HG03060 (cell line): ENCODE measurements at regions not wholly inside any gene's neighbourhood (a gene's known extent, or its start where the extent isn't known, plus 50 kb on each side); places are given as distances from the start of the nearest gene placed in this dataset.
"Not testable (repeated sequence)": the region's sequence is repeated elsewhere in the genome, so short reads cannot be mapped to it uniquely, and the experiment has no call there.

Experiments used
- ATAC-seq: cut with Tn5 transposase; IDR thresholded peaks from one replicate; pipeline ENCODE4 v1.9.1; 2021; ENCODE audit warnings: low read depth, moderate number of reproducible peaks; ENCODE audit not compliant: unreplicated experiment

GRCh38 chr6:94270091-94270948, 851.0 kb upstream of the EPHA7 start:
- no peak for ATAC-seq

- ATAC-seq, result no peak
Observed at GRCh38 chr6:94269256-94269655, 849.9 kb upstream of the EPHA7 start.

GRCh38 chr6:94260765-94261164, 841.4 kb upstream of the EPHA7 start:
- ATAC-seq, result no peak

GRCh38 chr6:94254689-94255088, 835.3 kb upstream of the EPHA7 start:
- no peak for ATAC-seq

DNA sequence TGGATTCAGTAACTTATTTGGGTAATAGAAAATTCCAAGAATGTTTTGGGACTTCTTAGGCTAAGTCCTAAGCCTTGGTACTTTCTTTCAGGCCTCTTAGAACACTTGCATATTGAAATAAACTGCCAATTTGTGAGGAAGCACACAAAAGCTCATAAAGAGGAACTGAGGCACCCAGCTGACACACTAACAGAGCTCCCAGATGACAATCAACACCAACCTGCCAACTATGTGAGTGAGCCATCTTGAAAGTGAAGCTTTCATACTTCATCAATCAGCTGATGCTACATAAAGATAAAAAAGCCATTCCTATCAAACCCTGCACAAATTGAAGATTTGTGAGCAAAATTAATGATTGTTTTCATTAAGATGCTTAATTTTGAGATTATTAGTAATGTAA, 832.5 kb upstream of the EPHA7 start:
- ATAC-seq, result no peak

DNA sequence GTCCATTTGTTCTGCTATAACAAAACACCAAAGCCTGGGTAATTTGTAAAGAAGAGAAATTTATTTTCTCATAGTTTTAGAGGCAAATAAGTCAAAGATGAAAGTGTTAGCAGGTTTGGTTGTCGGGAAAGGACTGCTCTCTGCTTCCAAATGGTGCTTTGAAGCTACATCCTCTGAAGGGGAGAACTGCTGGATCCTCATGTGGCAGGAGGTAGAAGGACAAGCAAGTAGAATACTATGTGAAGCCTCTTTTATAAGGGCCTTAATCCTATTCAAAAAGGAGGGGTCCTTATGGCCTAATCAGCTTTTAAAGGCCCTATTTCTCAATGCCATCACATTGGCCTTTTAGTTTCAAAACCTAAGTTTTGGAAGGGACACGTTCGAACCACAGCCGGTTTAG, 826.0 kb upstream of the EPHA7 start:
- no peak for ATAC-seq

GRCh38 chr6:94238868-94239267, 819.5 kb upstream of the EPHA7 start:
- no peak for ATAC-seq

GRCh38 chr6:94227741-94228140, 808.4 kb upstream of the EPHA7 start:
- ATAC-seq, result no peak

GRCh38 chr6:94217836-94218235, 798.5 kb upstream of the EPHA7 start:
- no peak for ATAC-seq

DNA sequence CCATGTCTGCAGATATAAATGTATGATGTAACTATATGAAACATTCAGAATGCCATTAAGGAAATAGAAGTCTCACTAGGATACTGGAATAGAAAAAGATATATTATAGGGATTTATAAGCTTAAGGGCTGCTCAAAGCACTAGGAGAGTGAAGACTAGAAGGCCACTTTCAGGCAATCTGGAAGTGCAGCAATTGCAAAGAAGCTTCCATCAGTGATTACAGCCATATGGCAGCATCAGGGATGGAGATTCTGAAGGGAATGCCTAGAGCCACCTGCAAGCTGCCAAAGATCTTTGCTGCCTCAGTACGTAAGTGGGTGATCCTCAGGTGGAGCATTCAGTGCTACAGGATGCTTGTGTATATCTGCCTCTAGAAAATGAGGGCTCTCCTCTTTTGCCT, 796.2 kb upstream of the EPHA7 start:
- no peak for ATAC-seq

DNA sequence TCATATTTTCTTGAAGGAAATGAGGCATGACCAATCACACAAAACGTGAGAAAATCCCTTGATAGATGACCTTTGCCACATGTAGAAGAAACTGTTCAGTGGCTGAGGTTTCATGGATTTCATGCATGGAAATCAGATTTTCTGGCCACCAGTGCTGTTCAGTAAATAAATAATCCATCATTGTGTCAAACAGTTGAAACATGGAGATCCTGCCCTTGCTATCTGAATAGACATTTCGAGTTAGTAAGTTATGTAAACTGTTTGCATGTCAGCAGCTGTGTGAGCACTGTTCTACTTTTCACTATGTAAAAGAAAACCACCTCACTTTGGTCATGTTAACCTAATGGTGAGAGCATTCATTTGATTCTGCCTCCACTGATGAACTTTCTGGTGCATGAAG, 793.9 kb upstream of the EPHA7 start:
- ATAC-seq, result no peak

DNA sequence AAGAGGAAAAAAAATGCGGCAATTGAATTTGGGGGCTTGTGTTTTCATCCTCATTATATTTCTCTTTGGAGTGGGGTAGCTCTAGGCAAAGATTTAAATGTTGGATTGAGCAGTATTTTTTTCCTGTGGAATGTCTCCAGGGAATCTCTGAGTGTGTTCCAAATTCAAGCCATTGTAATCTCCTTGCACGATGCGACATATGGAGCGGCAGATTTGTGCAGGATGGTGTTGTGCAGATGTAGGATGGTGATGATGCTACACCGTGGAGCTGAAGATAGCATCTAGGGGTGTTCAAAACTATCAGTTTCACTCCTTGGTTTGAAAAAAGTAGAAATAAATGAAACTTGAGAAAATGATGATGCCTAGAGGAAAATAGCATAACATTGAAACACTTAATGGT, 777.5 kb upstream of the EPHA7 start:
- no peak for ATAC-seq

- no peak for ATAC-seq
Observed at GRCh38 chr6:94190030-94190429, 770.7 kb upstream of the EPHA7 start.

GRCh38 chr6:94184666-94185464, 765.5 kb upstream of the EPHA7 start:
- ATAC-seq, result no peak

DNA sequence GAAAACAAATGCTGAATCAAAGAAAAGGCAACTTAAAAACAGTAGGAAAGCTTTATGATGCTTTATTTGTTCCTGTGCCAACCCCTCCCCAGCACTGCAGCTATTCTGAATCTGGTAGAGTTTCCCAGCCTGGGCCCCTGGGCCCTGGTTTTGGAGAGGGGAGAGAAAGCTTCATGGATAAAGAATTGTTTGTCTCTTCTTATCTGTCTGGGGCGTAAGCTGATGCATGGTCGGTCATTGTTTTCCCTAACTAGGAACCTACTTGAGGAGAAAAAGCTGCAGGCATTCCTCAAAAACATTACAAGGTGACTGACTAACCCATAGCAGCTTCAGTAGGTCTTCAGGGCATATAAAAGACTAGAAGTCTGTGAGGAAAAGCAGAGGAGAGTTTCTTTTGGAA, 758.1 kb upstream of the EPHA7 start:
- no peak for ATAC-seq

GRCh38 chr6:94175465-94175864, 756.1 kb upstream of the EPHA7 start:
- no peak for ATAC-seq

DNA sequence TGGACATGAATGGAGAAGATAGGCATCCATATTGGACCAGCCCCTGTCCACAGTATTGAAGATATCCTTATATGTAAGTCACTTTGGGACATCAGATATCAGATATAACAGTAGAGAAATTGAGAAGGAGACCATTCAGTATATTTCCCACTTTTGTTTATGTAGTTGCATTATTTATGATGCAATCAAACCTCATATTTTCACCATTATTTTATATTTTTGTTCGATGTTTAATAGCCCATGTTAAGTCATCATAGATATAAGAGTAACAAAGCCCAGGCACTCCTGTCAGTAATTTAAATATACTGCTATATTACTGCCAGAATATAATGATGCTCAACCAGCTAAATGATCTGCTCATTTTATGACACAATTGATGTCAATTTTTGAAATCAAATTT, 744.5 kb upstream of the EPHA7 start:
- ATAC-seq, result no peak

DNA sequence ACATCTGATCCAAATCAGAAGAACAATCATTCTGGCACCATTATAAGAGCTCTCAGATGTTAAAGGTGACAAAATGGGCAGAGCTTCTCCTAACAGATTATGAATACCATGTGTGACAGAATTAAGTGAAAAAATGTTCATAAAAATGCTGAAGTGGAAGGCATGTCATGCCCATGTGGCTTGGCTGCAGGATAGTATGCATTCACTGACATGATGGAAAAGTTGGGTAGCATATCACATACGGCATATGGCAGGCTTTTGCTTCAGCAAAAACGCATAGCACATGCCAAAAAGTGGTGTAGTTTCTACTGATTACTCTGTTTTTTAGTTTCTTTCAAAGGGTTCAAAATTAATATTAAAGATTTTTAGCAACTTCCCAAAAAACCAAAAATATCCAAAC, 731.5 kb upstream of the EPHA7 start:
- ATAC-seq, result no peak

DNA sequence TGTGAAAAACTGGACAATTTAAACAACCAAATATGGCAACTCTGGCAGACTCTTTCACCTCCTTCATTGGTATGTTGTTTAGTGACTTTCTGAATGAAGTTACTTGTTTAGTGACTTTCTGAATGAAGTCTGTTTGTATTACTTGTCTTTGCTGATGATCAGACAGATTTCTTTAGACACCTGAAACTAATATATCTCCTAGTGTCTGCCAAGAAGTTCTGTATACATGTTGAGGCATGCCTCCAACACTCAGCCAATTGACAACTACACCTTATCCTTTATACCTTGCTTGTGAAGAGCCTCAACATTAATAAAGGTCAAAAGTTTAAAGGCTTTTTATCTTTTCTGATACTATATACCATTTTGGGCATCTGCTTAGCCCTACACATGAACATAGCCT, 725.4 kb upstream of the EPHA7 start:
- no peak for ATAC-seq

DNA sequence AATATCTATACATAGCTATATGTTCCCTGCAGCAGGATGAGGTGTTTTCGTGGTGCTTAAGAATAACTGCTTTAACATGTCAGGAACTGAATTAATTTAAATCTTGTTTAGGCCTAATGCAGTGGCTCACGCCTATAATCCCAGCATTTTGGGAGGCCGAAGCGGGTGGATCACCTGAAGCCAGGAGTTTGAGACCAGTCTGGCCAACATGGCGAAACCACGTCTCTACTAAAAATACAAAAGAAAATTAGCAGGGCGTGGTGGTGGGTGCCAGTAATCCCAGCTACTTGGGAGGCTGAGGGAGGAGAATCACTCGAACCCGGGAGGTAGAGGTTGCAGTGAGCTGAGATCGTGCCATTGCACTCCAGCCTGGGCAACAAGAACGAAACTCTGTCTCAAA, 717.8 kb upstream of the EPHA7 start:
- not testable (repeated sequence) for ATAC-seq

GRCh38 chr6:94133106-94133505, 713.7 kb upstream of the EPHA7 start:
- no peak for ATAC-seq

DNA sequence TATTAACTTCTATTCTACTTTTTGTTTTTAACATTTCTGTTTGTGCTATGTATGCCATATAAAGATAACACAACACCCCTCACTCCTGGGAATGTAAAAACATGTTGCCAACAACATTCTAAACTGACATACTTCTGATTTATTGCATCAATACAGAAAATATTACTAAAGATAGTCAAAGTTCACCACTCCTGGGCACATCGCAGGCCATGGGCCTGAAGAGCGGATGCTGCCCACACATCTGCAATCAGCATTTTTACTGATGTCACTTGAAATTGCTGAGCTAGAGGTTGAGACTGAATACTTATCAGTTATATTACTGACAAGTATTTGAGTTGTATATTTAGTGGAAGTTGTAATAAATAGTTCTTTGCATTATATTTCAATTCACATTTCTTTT, 711.9 kb upstream of the EPHA7 start:
- no peak for ATAC-seq
